K562 (cell line): ENCODE measurements at regions not wholly inside any gene's neighbourhood (a gene's known extent, or its start where the extent isn't known, plus 50 kb on each side); places are given as distances from the start of the nearest gene placed in this dataset.

ENCODE experiments used
- CTCF ChIP-seq, 3 experiments: IDR thresholded peaks in 2 of 3; conservative IDR thresholded peaks in 1 of 3; 2 replicates each; pipeline ENCODE4 v1.5.1; 2011 to 2012; ENCODE audit warnings: low read length in 3 of 3, mild to moderate bottlenecking in 3 of 3, control low read depth in 2 of 3, improper control_type of control experiment in 1 of 3, inconsistent platforms in 1 of 3, low read depth in 1 of 3, mixed read lengths in 1 of 3, moderate library complexity in 1 of 3; ENCODE audit not compliant: insufficient read depth in 2 of 3
- ETV6 ChIP-seq, 3 experiments: fragments of 150-350 bp in 1 of 3; sonication (generic) in 1 of 3; formaldehyde crosslinking in 1 of 3; IDR thresholded peaks; 2 replicates each; pipeline versions ENCODE4 v1.6.1 to v1.8.0; 2014 to 2022; ENCODE audit warnings: borderline replicate concordance in 2 of 3, low read depth in 2 of 3, antibody characterized with exemption in 1 of 3, low read length in 1 of 3, mild to moderate bottlenecking in 1 of 3, missing genetic modification reagents in 1 of 3
- HDAC2 ChIP-seq: fragments of 450-650 bp; IDR thresholded peaks from 2 replicates; pipeline ENCODE4 v1.6.1; 2016; ENCODE audit warnings: mild to moderate bottlenecking
- IRF2 ChIP-seq: sonication (generic); formaldehyde crosslinking; IDR thresholded peaks from 2 replicates; pipeline ENCODE4 v1.8.1; 2022; ENCODE audit warnings: mild to moderate bottlenecking, missing genetic modification reagents
- MBD2 ChIP-seq: sonication (generic); IDR thresholded peaks from 2 replicates; pipeline ENCODE4 v1.6.1; 2016; ENCODE audit warnings: low read depth, borderline replicate concordance
- NELFE ChIP-seq: IDR thresholded peaks from 2 replicates; pipeline ENCODE4 v1.6.1; 2011; ENCODE audit warnings: mild to moderate bottlenecking; ENCODE audit not compliant: insufficient read depth, insufficient read length
- PCBP1 ChIP-seq: fragments of 200-400 bp; formaldehyde crosslinking; IDR thresholded peaks from 2 replicates; pipeline ENCODE4 v1.6.1; 2018; ENCODE audit warnings: mild to moderate bottlenecking, low read depth, low read length; ENCODE audit not compliant: poor library complexity, severe bottlenecking
- POLR2A ChIP-seq: fragments of 450-650 bp; conservative IDR thresholded peaks from 2 replicates; pipeline ENCODE4 v1.6.1; 2016
- REST ChIP-seq, 2 experiments: fragments of 450-650 bp; formaldehyde crosslinking in 1 of 2; IDR thresholded peaks; 2 replicates each; pipeline versions ENCODE4 v1.4.0 to v1.6.1; 2014 to 2020; ENCODE audit warnings: mild to moderate bottlenecking in 2 of 2, borderline replicate concordance in 1 of 2, low read depth in 1 of 2
- SMAD1 ChIP-seq: fragments of 150-350 bp; IDR thresholded peaks from 2 replicates; pipeline ENCODE4 v1.6.1; 2014; ENCODE audit warnings: low read length, low read depth; ENCODE audit not compliant: partially characterized antibody
- ZBTB34 ChIP-seq: fragments of 250-450 bp; sonication (Bioruptor Pico); IDR thresholded peaks from 2 replicates; pipeline ENCODE4 v1.8.0; 2021; ENCODE audit warnings: mild to moderate bottlenecking, moderate library complexity
- ZFX ChIP-seq: sonication (generic); formaldehyde crosslinking; IDR thresholded peaks from 2 replicates; pipeline ENCODE4 v1.8.0; 2022; ENCODE audit warnings: mild to moderate bottlenecking, missing genetic modification reagents, moderate library complexity

- no peak for TF ChIP-seq NELFE
- no peak for TF ChIP-seq PCBP1
- TF ChIP-seq IRF2: no peak
- no peak for TF ChIP-seq CTCF (IDR thresholded peaks at IDR 0.05 in 2 of 3, conservative IDR thresholded peaks at IDR 0.05 in 1 of 3; ENCODE audit: insufficient read depth in 2 of 3, low read depth in 1 of 3, low read length in 3 of 3)
- TF ChIP-seq SMAD1: no peak
- no peak for TF ChIP-seq ETV6 (IDR thresholded peaks at IDR 0.05; ENCODE audit: borderline replicate concordance in 1 of 2, low read depth in 2 of 2, low read length in 1 of 2)
- no peak for TF ChIP-seq ETV6 (CRISPR knock-in tag; IDR thresholded peaks at IDR 0.05; ENCODE audit: borderline replicate concordance)
- TF ChIP-seq POLR2A: no peak
- TF ChIP-seq MBD2: no peak
- TF ChIP-seq ZBTB34: no peak
- no peak for TF ChIP-seq REST (IDR thresholded peaks at IDR 0.05; ENCODE audit: borderline replicate concordance)
- no peak for TF ChIP-seq REST (CRISPR knock-in tag; IDR thresholded peaks at IDR 0.05; ENCODE audit: low read depth)
- TF ChIP-seq HDAC2: no peak
- TF ChIP-seq ZFX (CRISPR knock-in tag): no peak
Measured at GRCh38 chr5:110106750-110107149, 417.0 kb downstream of the MAN2A1 start.
